NB4 (cell line): ENCODE measurements at regions not wholly inside any gene's neighbourhood (a gene's known extent, or its start where the extent isn't known, plus 50 kb on each side); places are given as distances from the start of the nearest gene placed in this dataset.

ENCODE experiments used
- MYC ChIP-seq: IDR thresholded peaks from 2 replicates; pipeline ENCODE4 v1.6.1; 2011; ENCODE audit warnings: low read depth, low read length
- TF ChIP-seq, protein P1 (sequence below): IDR thresholded peaks from one replicate; pipeline ENCODE4 v1.5.1; 2012; ENCODE audit warnings: low read depth, low read length
- TF ChIP-seq, protein P2 (sequence below): IDR thresholded peaks from 2 replicates; pipeline ENCODE4 v1.6.1; 2011; ENCODE audit warnings: low read depth, low read length

DNA sequence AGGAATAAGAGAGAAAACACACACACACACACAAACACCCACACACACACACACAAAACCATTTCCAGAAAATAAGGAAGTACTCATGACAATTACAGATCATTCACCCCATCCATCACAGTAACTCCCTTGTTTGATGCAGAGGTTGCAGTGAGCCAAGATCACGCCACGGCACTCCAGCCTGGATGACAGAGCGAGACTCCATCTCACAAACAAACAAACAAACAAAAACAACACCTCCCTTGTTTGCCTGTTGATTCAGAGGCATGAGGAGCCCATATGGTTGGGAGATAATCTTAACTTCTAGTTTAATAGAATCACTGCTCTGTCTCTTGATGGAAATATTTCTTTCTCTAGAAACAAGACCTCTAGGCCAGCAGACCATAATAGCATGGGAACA lies 2043.5 kb upstream of the AGA start:
- TF ChIP-seq, protein P1, sequence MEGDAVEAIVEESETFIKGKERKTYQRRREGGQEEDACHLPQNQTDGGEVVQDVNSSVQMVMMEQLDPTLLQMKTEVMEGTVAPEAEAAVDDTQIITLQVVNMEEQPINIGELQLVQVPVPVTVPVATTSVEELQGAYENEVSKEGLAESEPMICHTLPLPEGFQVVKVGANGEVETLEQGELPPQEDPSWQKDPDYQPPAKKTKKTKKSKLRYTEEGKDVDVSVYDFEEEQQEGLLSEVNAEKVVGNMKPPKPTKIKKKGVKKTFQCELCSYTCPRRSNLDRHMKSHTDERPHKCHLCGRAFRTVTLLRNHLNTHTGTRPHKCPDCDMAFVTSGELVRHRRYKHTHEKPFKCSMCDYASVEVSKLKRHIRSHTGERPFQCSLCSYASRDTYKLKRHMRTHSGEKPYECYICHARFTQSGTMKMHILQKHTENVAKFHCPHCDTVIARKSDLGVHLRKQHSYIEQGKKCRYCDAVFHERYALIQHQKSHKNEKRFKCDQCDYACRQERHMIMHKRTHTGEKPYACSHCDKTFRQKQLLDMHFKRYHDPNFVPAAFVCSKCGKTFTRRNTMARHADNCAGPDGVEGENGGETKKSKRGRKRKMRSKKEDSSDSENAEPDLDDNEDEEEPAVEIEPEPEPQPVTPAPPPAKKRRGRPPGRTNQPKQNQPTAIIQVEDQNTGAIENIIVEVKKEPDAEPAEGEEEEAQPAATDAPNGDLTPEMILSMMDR, result no peak
- no peak for TF ChIP-seq MYC
- TF ChIP-seq, protein P2, sequence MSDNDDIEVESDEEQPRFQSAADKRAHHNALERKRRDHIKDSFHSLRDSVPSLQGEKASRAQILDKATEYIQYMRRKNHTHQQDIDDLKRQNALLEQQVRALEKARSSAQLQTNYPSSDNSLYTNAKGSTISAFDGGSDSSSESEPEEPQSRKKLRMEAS, result no peak
